SJSA1 (cell line): ENCODE measurements at regions not wholly inside any gene's neighbourhood (a gene's known extent, or its start where the extent isn't known, plus 50 kb on each side); places are given as distances from the start of the nearest gene placed in this dataset.
"Not testable (repeated sequence)": the region's sequence is repeated elsewhere in the genome, so short reads cannot be mapped to it uniquely, and the experiment has no call there.

ENCODE experiments used
- DNase-seq, 2 experiments: peaks; one replicate each; pipeline ENCODE4 v3.0.0-alpha.2; 2015 to 2020; ENCODE audit warnings: low spot score in 2 of 2, low read depth in 1 of 2
- H3K27ac ChIP-seq: fragments of 250-450 bp; sonication (Bioruptor Pico); 2 replicates; pipeline ENCODE4 v1.5.1; 2020; ENCODE audit warnings: mild to moderate bottlenecking, moderate library complexity
- H3K27me3 ChIP-seq: fragments of 250-450 bp; sonication (Bioruptor Pico); replicated peaks from 2 replicates; pipeline ENCODE4 v1.5.1; 2020; ENCODE audit warnings: mild to moderate bottlenecking, moderate library complexity
- H3K36me3 ChIP-seq: fragments of 250-450 bp; sonication (Bioruptor Pico); 2 replicates; pipeline ENCODE4 v1.5.1; 2020; ENCODE audit warnings: mild to moderate bottlenecking
- H3K4me1 ChIP-seq: fragments of 250-450 bp; sonication (Bioruptor Pico); replicated peaks from 2 replicates; pipeline ENCODE4 v1.6.1; 2021; ENCODE audit warnings: mild to moderate bottlenecking
- H3K4me3 ChIP-seq: fragments of 250-450 bp; sonication (Bioruptor Pico); 2 replicates; pipeline ENCODE4 v1.5.1; 2020; ENCODE audit warnings: mild to moderate bottlenecking
- H3K9me3 ChIP-seq: fragments of 250-450 bp; sonication (Bioruptor Pico); replicated peaks from 2 replicates; pipeline ENCODE4 v1.5.1; 2020; ENCODE audit warnings: mild to moderate bottlenecking

- no peaks in the 10 kb centered on the region for H3K9me3 ChIP-seq
- peaks cover 10% of the 10 kb centered on the region for H3K27me3 ChIP-seq
Observed at GRCh38 chr6:167237438-167238145, 53.5 kb upstream of the UNC93A start.

DNA sequence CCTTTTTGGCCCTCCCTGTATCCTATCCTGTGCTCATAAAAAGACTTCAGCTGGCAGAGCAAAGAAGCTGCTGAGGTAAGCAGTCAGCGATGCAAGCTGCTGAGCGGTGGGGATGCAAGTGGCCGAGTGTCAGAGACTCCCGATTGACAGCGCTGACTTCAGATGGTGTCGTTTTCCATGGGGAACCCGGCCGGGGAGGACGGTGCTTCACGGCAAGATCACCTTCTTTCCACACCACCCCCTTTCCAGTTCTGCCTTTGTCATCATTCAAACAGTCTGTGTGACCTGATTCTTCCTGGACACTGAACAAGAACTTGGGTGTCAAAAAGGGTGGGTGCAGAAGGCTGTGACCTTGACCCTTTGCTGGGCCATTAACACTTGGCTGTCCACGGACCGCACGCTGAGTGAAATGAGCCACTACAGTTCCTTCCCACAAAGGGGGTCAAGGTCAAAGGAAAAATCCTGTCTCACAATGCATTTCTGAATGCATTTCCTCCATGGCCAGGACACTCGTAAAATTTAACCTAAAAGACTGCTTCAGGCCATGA is 52.9 kb upstream of the UNC93A start:
- no peak for DNase-seq
- H3K27me3 ChIP-seq = peaks cover 8% of the 10 kb centered on the region
- no peaks in the 10 kb centered on the region for H3K4me1 ChIP-seq
- H3K4me3 ChIP-seq = no peak overlapping the region
- H3K27ac ChIP-seq = no peak overlapping the region
- H3K9me3 ChIP-seq = no peaks in the 10 kb centered on the region
- no peaks in the 10 kb centered on the region for H3K36me3 ChIP-seq

More at GRCh38 chr6:167237438-167238145, 53.5 kb upstream of the UNC93A start:
- no peaks in the 10 kb centered on the region for H3K4me1 ChIP-seq
- no peak overlapping the region for H3K4me3 ChIP-seq
- no peaks in the 10 kb centered on the region for H3K36me3 ChIP-seq
- no peak overlapping the region for H3K27ac ChIP-seq
- no peak for DNase-seq

DNA sequence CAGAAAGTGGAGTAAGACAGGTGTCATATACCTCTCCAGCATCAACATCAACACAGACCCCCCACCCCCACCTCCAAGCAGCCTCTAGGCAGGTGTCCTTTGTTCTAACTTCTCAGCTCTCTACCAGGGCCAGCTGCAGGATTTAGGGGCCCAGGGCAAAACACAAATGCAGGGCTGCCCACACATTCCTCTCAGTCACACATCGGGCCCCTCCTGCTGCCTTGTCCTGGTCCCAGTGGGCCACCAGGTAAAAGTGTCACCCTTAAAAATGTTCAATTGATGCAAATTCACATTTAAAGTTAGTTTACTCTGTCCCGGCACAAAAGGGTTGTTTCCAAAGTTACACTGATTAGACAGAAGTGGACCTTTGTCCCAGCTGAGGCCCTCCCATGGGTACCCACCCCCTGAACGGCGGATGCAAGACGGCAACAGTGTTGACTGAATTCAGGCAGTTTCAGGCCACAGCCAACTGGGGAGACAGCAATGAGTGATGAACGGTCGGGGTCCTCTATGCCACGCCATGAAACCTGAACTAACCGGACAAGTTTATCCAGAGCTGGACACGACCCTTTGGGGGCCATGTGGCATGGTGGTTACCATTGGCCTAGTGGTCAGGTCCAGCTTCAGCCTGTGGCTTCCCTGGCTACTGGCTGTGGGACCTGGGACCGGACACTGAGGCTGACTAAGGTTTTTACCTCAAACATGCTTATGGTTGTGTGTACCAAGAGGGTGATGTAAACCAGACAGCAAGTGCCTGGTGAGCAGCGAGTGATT is 52.2 kb upstream of the UNC93A start:
- no peak for DNase-seq
- H3K27me3 ChIP-seq = peaks cover 8% of the 10 kb centered on the region
- H3K9me3 ChIP-seq = no peaks in the 10 kb centered on the region
- H3K4me3 ChIP-seq = no peak overlapping the region
- no peak overlapping the region for H3K27ac ChIP-seq
- H3K36me3 ChIP-seq = no peaks in the 10 kb centered on the region
- H3K4me1 ChIP-seq = no peaks in the 10 kb centered on the region

DNA sequence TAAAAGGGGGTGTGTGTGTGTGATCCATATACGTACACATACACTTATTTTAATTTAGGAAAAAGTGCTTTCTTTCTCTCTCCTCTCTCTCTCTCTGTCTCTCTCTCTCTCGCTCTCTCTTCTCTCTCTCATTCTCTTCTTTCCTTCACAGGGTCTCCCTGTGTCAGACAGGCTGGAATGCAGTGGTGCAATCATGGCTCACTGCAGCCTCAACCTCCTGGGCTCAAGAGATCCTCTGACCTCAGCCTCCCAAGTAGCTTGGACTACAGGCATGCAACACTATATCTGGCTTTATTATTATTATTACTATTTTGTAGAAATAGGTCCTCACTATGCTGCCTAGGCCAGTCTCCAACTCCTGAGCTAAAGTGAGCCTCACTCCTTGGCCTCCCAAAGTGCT is 51.6 kb upstream of the UNC93A start:
- not testable (repeated sequence) for H3K9me3 ChIP-seq, H3K4me3 ChIP-seq, DNase-seq

GRCh38 chr6:167240034-167240541 is 51.0 kb upstream of the UNC93A start:
- DNase-seq = no peak
- Histone ChIP-seq H3K27me3 (0 out of 2 replicates have a peak, but pooled peaks cover 4% of the 10 kb centered on the region), H3K4me3 (no peak overlapping the region), H3K36me3 (no peaks in the 10 kb centered on the region), H3K4me1 (no peaks in the 10 kb centered on the region), H3K9me3 (no peaks in the 10 kb centered on the region), H3K27ac (no peak overlapping the region)

More for the DNA sequence above, 51.6 kb upstream of the UNC93A start:
- H3K36me3 ChIP-seq, H3K27me3 ChIP-seq, H3K27ac ChIP-seq, H3K4me1 ChIP-seq: not testable (repeated sequence)
